ENCODE measurements at regions not wholly inside any gene's neighbourhood (a gene's known extent, or its start where the extent isn't known, plus 50 kb on each side); places are given as distances from the start of the nearest gene placed in this dataset.

- Histone ChIP-seq H3K4me1 (no peaks in the 10 kb centered on the region), H3K9me3 (no peaks in the 10 kb centered on the region), H3K4me3 (no peak overlapping the region), H3K27me3 (peaks cover 0 to 48% (median 0%) of the 10 kb centered on the region in 9 donors), H3K36me3 (no peaks in the 10 kb centered on the region), H3K27ac (no peak overlapping the region)
- DNase-seq (peak in 1 of 5 donors; percentile 5), ATAC-seq (no peak)
- 58 to 65% (median 59%) methylated on average over 2 to 7 of the region's 7 CpGs for WGBS, 4 donors
- TF ChIP-seq CTCF (IDR thresholded peaks at IDR 0.05) (no peak), POLR2A (IDR thresholded peaks at IDR 0.05) (no peak)
- intact Hi-C loops (cut with DNase I): no loop called here
These were observed 151.0 kb upstream of the B3GAT1 start for GRCh38 chr11:134562941-134563471.

- 40 to 56% (median 42%) methylated on average over 4 of the region's 4 CpGs for WGBS, 4 donors
- DNase-seq (peak in 1 of 5 donors; percentile 3), ATAC-seq (no peak)
- H3K27me3 ChIP-seq: peaks cover 0 to 54% (median 0%) of the 10 kb centered on the region in 9 donors
- no peaks in the 10 kb centered on the region for H3K9me3 ChIP-seq
- H3K27ac ChIP-seq: no peak overlapping the region
- no peak overlapping the region for H3K4me3 ChIP-seq
- intact Hi-C loops (cut with DNase I): no loop called here
- no peaks in the 10 kb centered on the region for H3K4me1 ChIP-seq
- H3K36me3 ChIP-seq: no peaks in the 10 kb centered on the region
- TF ChIP-seq CTCF (IDR thresholded peaks at IDR 0.05) (no peak), POLR2A (IDR thresholded peaks at IDR 0.05) (no peak)
These were observed 150.2 kb upstream of the B3GAT1 start for GRCh38 chr11:134562196-134562595.

GRCh38 chr11:134561331-134561720, 149.3 kb upstream of the B3GAT1 start:
- Histone ChIP-seq H3K27ac (no peak overlapping the region), H3K9me3 (no peaks in the 10 kb centered on the region), H3K4me1 (no peaks in the 10 kb centered on the region), H3K4me3 (no peak overlapping the region), H3K27me3 (peaks cover 0 to 58% (median 0%) of the 10 kb centered on the region in 9 donors), H3K36me3 (no peaks in the 10 kb centered on the region)
- WGBS, 4 donors: 70 to 86% (median 80%) methylated on average over 8 of the region's 8 CpGs
- TF ChIP-seq POLR2A (IDR thresholded peaks at IDR 0.05) (no peak), CTCF (IDR thresholded peaks at IDR 0.05) (no peak)
- ATAC-seq (no peak), DNase-seq (no peak)
- intact Hi-C loops (cut with DNase I): no loop called here

- no peak for ATAC-seq
- H3K9me3 ChIP-seq: no peaks in the 10 kb centered on the region
- no peak overlapping the region for H3K4me3 ChIP-seq
- 58 to 68% (median 65%) methylated on average over 9 to 12 of the region's 12 CpGs for WGBS, 4 donors
- H3K4me1 ChIP-seq: no peaks in the 10 kb centered on the region
- H3K36me3 ChIP-seq: no peaks in the 10 kb centered on the region
- no peak for TF ChIP-seq POLR2A (IDR thresholded peaks at IDR 0.05)
- no peak for DNase-seq
- peaks cover 0 to 58% (median 0%) of the 10 kb centered on the region in 9 donors for H3K27me3 ChIP-seq
- H3K27ac ChIP-seq: no peak overlapping the region
- intact Hi-C loops (cut with DNase I): no loop called here
These were observed 148.7 kb upstream of the B3GAT1 start for GRCh38 chr11:134560566-134561330.

Data from heart left ventricle (tissue), 16 donors.